SU-DHL-6 (cell line): ENCODE measurements at regions not wholly inside any gene's neighbourhood (a gene's known extent, or its start where the extent isn't known, plus 50 kb on each side); places are given as distances from the start of the nearest gene placed in this dataset.

Source experiments
- H2AFZ ChIP-seq: fragments of 200-600 bp; sonication (generic); 2 replicates; pipeline ENCODE4 v1.6.1; 2014; ENCODE audit warnings: low read depth, mild to moderate bottlenecking, moderate library complexity, mixed read lengths, antibody characterized with exemption, low read length; ENCODE audit not compliant: severe bottlenecking
- H3F3A ChIP-seq: fragments of 200-600 bp; shearing (Covaris generic); 2 replicates; pipeline ENCODE4 v1.6.0; 2016; ENCODE audit warnings: antibody characterized with exemption, mild to moderate bottlenecking; ENCODE audit not compliant: insufficient read depth
- H3K27ac ChIP-seq: fragments of 200-600 bp; sonication (generic); 2 replicates; pipeline ENCODE4 v1.5.1; 2016; ENCODE audit warnings: low read depth, mild to moderate bottlenecking, low read length, moderate library complexity, mixed read lengths
- H3K27me3 ChIP-seq: fragments of 200-600 bp; sonication (generic), shearing (Covaris generic); 2 replicates; pipeline ENCODE4 v1.6.0; 2014; ENCODE audit warnings: mild to moderate bottlenecking, low read length
- H3K36me3 ChIP-seq: fragments of 200-600 bp; sonication (generic); 2 replicates; pipeline ENCODE4 v1.6.1; 2014; ENCODE audit warnings: mild to moderate bottlenecking, low read length, mixed read lengths
- H3K4me2 ChIP-seq: fragments of 300-600, 200-600 bp; shearing (Covaris generic), sonication (generic); 2 replicates; pipeline ENCODE4 v1.6.0; 2014; ENCODE audit warnings: low read length, low read depth, mild to moderate bottlenecking; ENCODE audit not compliant: poor library complexity, severe bottlenecking
- H3K4me3 ChIP-seq: fragments of 200-600 bp; sonication (generic); 2 replicates; pipeline ENCODE4 v1.5.1; 2014; ENCODE audit warnings: antibody characterized with exemption, low read length, mild to moderate bottlenecking, mixed read lengths; ENCODE audit not compliant: insufficient read depth, poor library complexity, severe bottlenecking
- H3K79me2 ChIP-seq: fragments of 200-600 bp; sonication (generic); 2 replicates; pipeline ENCODE4 v1.6.1; 2014; ENCODE audit warnings: mild to moderate bottlenecking, low read length, moderate library complexity; ENCODE audit not compliant: insufficient read depth
- H3K9ac ChIP-seq: fragments of 200-600 bp; sonication (generic); 2 replicates; pipeline ENCODE4 v1.7.0; 2014; ENCODE audit warnings: mild to moderate bottlenecking, low read length
- H3K9me2 ChIP-seq: fragments of 200-600 bp; sonication (generic); replicated peaks from 2 replicates; pipeline ENCODE4 v1.6.1; 2014; ENCODE audit warnings: low read length; ENCODE audit not compliant: insufficient read depth
- H3K9me3 ChIP-seq: fragments of 200-600 bp; sonication (generic); 2 replicates; pipeline ENCODE4 v1.6.1; 2014; ENCODE audit warnings: low read length, mixed read lengths; ENCODE audit not compliant: insufficient read depth
- H4K20me1 ChIP-seq: fragments of 200-600 bp; sonication (generic); 2 replicates; pipeline ENCODE4 v1.6.1; 2014; ENCODE audit warnings: low read depth, mild to moderate bottlenecking, antibody characterized with exemption, low read length, moderate library complexity, mixed read lengths
- EZH2phosphoT487 ChIP-seq: fragments of 200-600 bp; sonication (generic), shearing (Covaris generic); conservative IDR thresholded peaks from 2 replicates; pipeline ENCODE4 v1.6.1; 2018; ENCODE audit warnings: mild to moderate bottlenecking, antibody characterized with exemption, low read length, moderate library complexity, mixed read lengths
- TF ChIP-seq, protein P1 (sequence below): fragments of 200-600 bp; sonication (generic); IDR thresholded peaks from one replicate; pipeline ENCODE4 v1.5.1; 2017; ENCODE audit warnings: antibody characterized with exemption, mild to moderate bottlenecking, low read length, moderate library complexity; ENCODE audit not compliant: insufficient read depth, poor library complexity, severe bottlenecking

DNA sequence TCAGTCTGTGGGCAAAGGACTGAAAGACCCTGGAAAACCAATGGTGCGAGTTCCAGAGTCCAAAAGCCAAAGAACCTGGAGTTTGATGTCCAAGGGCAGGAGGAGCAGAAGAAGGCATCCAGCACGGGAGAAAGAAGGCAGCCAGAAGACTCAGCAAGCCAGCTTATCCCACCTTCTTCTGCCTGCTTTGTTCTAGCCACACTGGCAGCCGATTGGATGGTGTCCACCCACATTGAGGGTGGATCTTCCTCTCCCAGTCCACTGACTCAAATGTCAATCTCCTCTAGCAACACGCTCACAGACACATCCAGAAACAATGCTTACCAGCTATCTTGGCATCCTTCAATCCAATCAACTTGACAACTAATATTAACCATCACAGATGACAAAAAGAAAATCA is 57.2 kb upstream of the CAPRIN2 start:
- Histone ChIP-seq H3K79me2 (no peaks in the 10 kb centered on the region), H4K20me1 (no peaks in the 10 kb centered on the region), H3K9me2 (no peaks in the 10 kb centered on the region), H3K9ac (no peak overlapping the region), H3K9me3 (no peaks in the 10 kb centered on the region), H3K27me3 (no peaks in the 10 kb centered on the region), H3K27ac (no peak overlapping the region), H3K4me3 (no peak overlapping the region), H3K4me2 (no peak overlapping the region), H3K36me3 (no peaks in the 10 kb centered on the region), H2AFZ (no peak overlapping the region), H3F3A (no peaks in the 10 kb centered on the region)
- TF ChIP-seq, protein P1, sequence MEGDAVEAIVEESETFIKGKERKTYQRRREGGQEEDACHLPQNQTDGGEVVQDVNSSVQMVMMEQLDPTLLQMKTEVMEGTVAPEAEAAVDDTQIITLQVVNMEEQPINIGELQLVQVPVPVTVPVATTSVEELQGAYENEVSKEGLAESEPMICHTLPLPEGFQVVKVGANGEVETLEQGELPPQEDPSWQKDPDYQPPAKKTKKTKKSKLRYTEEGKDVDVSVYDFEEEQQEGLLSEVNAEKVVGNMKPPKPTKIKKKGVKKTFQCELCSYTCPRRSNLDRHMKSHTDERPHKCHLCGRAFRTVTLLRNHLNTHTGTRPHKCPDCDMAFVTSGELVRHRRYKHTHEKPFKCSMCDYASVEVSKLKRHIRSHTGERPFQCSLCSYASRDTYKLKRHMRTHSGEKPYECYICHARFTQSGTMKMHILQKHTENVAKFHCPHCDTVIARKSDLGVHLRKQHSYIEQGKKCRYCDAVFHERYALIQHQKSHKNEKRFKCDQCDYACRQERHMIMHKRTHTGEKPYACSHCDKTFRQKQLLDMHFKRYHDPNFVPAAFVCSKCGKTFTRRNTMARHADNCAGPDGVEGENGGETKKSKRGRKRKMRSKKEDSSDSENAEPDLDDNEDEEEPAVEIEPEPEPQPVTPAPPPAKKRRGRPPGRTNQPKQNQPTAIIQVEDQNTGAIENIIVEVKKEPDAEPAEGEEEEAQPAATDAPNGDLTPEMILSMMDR, result no peak
- TF ChIP-seq EZH2phosphoT487, result no peak

DNA sequence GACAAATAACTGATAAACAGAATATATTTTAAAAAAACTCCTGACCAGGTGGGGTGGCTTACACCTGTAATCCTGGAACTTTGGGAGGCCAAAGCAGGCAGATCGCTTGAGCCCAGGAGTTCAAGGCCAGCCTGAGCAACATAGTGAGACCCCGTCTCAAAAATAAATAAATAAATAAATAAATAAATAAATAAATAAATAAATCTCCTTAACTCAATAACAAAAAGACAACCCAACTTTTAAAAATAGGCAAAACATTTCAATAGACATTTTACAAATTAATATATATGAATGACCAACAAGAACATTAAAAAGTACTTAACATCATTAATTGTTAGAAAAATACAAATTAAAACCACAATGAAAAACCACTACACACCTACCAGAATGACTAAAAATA is 56.2 kb upstream of the CAPRIN2 start:
- H3K9ac ChIP-seq, result no peak overlapping the region
- no peak overlapping the region for H3K4me3 ChIP-seq
- no peaks in the 10 kb centered on the region for H3K27me3 ChIP-seq
- no peak for TF ChIP-seq EZH2phosphoT487
- TF ChIP-seq, protein P1, result no peak
- no peak overlapping the region for H3K27ac ChIP-seq
- no peak overlapping the region for H2AFZ ChIP-seq
- no peaks in the 10 kb centered on the region for H3K36me3 ChIP-seq
- H3K9me2 ChIP-seq, result no peaks in the 10 kb centered on the region
- H4K20me1 ChIP-seq, result no peaks in the 10 kb centered on the region
- no peaks in the 10 kb centered on the region for H3K79me2 ChIP-seq
- H3K4me2 ChIP-seq, result no peak overlapping the region
- no peaks in the 10 kb centered on the region for H3F3A ChIP-seq
- H3K9me3 ChIP-seq, result no peaks in the 10 kb centered on the region

DNA sequence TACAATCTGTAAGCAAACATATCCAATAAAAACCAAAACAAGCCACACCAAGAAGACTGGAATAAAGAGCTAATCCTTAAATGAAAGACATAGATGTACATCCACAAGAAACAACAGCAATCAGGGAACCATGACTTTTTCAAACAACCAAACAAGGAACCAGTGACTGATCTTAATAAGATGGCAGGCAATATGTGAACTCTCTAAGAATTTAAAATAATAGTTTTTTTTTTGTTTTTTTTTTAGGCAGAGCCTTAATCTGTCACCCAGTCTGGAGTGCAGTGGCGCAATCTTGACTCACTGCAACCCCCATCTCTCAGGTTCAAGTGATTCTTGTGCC is 52.9 kb upstream of the CAPRIN2 start:
- H3F3A ChIP-seq, result no peaks in the 10 kb centered on the region
- no peak overlapping the region for H3K9ac ChIP-seq
- no peaks in the 10 kb centered on the region for H3K9me3 ChIP-seq
- no peak overlapping the region for H3K4me3 ChIP-seq
- no peaks in the 10 kb centered on the region for H3K79me2 ChIP-seq
- no peaks in the 10 kb centered on the region for H3K27me3 ChIP-seq
- no peak overlapping the region for H3K27ac ChIP-seq
- no peaks in the 10 kb centered on the region for H4K20me1 ChIP-seq
- TF ChIP-seq, protein P1, result no peak
- TF ChIP-seq EZH2phosphoT487, result no peak
- H2AFZ ChIP-seq, result no peak overlapping the region
- no peaks in the 10 kb centered on the region for H3K36me3 ChIP-seq
- H3K9me2 ChIP-seq, result no peaks in the 10 kb centered on the region
- H3K4me2 ChIP-seq, result no peak overlapping the region
